CD4-positive, alpha-beta T cell treated with Interleukin-21 for 1 hour (primary cell): ENCODE measurements at regions not wholly inside any gene's neighbourhood (a gene's known extent, or its start where the extent isn't known, plus 50 kb on each side); places are given as distances from the start of the nearest gene placed in this dataset.
A peak's percentile ranks its signal among the peaks of the same experiment; 100 is the strongest.
"Not testable (repeated sequence)": the region's sequence is repeated elsewhere in the genome, so short reads cannot be mapped to it uniquely, and the experiment has no call there.

Source experiments
- DNase-seq: peaks from one replicate; pipeline ENCODE4 v3.0.0-alpha.2; 2020

DNA sequence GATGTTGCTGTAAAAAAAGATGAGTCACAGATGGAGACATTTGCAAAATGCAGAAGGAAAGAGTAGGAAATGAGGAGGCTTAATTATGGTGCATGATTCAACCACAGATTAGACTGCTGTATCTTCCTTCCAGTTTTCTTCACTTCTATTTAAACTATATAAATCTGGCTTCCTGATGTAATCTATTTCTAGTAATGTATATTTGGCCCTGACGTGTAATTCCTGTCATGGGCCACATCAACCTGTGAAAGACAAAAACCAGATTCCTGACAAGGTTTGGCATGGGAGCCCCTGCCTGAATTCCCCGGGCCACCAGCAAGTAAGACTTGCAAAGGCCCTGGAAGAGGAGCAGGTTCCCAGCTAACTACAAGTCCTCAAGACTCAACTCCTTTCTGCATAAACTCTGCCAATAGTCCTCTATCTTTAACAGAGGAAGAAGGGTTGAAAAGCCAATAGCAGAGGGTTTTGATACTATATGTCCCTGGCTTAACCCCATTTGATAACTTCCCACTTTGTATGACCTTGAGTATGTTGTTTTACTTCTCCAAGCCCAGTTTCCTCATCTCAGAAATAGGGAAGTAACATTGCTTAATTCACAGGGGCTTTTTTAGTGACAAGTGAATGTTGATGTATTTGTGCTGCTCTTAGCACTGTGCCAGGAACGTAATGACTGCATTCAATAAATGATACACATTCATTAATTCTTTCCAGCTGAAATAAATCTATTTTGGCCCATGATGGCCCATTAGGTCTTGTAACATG is 172.7 kb downstream of the SPRY2 start:
- DNase-seq = peak; percentile 24

DNA sequence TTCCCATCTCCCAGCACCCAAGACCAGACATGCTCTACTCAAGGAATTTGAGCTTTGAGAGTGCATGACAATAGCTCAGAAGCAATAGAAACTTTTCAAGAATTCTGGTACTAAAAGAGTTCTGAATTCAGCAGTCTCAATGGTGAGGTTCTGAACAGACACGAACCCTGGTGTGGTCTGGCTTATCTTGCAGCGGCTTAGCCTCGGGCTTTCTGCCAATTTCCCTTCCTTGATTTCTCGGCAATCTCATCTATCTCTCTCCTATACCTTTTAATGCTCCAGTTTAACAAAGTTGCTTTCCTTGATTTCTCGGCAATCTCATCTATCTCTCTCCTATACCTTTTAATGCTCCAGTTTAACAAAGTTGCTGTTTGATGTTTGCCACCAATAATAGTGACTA is 174.6 kb downstream of the SPRY2 start:
- no peak for DNase-seq

DNA sequence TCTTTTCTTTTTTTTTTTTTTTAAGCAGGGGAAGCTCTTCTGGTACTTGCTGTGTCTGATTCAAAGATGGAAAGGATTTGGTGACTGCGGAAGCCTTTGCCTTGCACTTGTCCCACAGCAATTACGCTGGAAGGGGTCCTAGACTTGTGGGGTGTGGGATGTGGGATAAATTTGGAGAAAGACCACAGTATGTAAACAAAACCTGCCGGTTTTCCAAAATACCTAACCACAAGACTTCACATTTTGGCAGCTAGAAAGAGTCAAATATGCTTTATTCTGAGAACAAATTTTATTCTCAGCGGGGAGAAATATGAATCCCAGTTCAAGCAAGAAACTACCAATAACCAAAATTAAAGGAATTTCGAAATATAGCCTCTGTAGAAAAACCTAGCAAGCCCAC is 176.5 kb downstream of the SPRY2 start:
- no peak for DNase-seq

DNA sequence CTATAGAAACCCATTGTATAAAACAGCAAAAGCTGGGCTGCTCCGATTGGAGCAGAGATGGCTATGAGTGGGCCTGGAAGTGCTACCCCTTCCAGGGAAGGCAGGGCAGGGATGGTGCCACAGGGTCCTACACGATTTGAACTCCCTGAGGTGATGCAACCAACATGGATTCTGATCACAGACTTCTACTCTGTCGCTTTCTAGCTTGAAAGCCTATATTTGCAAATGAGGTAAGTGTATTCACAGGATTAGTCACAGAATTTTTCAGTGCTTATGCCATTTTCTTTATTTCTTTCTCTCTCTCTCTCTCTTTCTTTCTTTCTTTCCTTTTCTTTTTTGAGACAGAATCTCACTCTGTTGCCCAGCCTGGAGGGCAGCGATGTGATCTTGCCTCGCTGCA is 179.0 kb downstream of the SPRY2 start:
- no peak for DNase-seq

DNA sequence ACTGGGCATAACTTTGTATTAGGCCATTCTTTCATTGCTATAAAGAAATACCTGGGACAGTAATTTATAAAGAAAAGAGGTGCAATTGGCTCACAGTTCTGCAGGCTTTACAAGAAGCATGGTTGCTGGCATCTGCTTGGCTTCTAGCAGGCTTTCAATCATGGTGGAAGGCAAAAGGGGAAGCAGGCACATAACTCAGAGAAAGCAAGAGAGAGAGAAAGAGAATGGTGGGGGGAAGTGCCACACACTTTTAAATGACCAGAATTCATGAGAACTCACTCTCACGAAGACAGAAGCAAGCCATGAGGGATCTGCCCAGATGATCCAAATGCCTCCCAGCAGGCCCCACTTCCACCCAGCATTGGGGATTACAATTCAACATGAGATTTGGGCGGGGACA is 179.7 kb downstream of the SPRY2 start:
- DNase-seq = no peak

DNA sequence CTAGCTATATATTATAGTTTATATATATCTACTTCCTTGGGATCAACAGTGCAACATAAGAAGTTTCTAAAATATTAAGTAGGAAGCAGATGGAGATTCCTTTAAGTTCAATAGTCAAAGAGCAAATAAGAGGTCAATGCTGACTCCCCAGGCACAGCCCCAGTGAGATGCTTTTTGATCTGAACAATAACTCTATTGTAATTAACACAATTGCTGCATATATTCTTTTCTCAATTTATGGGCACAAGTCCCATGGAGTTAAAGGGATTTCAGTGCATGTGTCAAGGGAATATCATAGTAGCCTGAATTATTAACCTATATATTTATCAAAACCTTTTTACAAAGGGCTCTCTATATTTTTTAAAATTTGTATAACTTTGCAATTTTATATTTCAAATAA is 180.8 kb downstream of the SPRY2 start:
- no peak for DNase-seq

DNA sequence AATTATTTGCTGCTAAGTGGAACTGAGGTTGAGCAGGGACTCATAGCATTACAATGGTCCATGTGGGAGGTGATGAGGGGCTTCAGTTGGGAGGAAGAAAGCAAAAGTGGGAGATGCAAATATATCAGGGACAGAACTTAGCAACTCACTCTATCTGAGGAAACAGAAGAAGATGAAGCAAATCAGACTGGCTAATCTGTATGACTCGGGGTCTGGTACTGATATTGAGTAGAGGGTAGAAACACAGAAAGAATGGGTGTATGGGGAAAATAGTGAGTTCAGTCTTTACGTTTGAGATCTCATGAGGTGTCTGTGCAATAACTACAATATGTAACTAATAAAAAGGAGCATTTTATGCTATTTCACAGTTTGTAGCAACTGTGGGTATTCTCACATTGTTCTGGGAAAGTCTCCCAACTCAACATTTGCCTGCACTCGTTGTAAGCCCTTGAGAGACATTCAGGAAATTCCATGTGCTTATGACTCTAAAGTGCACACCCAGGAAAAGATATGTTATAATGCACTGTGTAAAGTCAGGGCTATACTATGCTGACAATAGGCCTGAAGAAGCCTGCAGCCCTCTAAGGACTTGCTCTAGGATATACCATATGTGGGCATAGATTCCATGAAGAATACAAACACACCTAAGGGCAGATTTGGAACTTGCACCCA is 183.5 kb downstream of the SPRY2 start:
- no peak for DNase-seq

DNA sequence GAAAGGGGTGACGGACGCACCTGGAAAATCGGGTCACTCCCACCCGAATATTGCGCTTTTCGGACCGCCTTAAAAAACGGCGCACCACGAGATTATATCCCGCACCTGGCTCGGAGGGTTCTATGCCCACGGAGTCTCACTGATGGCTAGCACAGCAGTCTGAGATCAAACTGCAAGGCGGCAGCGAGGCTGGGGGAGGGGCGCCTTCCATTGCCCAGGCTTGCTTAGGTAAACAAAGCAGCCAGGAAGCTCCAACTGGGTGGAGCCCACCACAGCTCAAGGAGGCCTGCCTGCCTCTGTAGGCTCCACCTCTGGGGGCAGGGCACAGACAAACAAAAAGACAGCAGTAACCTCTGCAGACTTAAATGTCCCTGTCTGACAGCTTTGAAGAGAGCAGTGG is 188.8 kb downstream of the SPRY2 start:
- not testable (repeated sequence) for DNase-seq

DNA sequence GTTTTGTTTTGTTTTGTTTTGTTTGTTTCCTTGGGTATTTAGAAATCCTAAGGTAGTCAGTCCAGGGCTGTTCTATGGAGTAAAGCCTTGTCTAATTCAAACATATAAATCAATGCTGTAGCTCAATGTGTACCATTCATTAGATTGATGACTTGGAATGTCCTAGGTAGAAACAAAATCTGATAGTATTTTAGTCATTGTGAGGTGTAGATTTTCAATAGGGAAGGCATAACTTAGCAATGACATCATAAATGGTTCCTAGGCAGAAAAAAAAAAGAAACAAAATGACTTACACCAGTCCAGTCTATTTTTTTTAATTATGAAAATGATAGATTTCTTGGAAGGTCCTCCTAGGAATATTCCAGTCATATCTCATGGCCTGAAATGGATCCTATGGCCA is 189.9 kb downstream of the SPRY2 start:
- no peak for DNase-seq

DNA sequence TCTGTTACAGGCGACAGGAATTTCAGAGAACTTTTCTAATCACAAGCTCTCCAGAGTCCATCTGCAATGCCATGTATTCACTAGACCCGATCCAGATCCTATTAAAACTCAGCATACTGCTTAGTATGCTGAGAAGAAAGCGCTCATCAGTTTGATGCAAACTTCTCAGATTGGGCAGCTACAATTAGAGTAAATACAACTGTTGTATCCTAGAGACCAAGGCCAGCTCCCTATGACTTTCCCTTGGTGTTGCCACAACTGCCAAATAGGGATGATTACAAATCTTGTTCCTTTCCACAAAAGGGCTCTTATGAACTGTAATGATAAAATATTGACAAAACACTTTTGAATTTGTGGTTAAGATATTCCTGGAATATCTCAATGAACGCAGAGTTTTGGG is 191.2 kb downstream of the SPRY2 start:
- no peak for DNase-seq

DNA sequence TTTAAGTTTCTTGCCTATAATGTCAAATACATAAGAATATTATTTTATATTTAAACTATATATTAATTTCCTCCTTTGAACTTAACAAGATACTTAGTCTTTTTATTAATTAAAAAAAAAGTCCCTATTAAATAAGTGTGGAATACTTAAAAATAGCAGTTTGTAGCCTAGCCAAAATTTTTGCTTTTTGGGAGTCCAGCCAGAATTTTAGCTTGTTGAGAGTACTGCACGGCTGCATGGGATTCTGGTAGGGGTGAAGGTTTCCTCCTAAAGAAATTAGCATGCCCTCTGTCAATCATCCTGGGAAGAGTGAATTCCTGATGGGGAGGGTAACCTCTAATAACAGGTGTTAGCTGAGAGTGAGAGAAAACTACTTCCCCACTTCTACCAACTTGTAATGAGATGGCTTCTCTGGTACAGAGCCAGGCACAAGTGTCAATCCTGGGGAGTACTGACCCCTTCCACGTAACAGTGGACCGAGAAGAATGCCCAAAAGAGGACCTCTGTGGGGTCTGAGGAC is 195.7 kb downstream of the SPRY2 start:
- DNase-seq = no peak

DNA sequence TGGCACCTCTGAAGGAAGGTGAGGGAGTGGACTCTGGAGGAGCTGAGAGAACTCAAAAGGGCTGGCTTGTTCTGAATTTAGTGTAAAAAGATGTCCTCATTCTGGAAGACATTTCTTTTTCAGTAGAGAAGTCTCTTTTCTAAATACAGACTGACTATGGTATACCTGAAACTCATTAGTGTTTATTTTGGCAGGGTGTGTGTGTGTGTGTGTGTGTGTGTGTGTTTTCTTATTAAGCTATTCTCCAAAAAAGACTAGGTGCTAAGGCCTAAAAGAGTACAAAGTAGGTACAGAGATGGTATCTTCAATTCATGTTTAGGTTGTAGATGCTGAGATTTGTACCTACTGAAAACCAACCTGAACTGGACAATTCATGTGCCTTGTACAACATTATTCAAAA is 196.4 kb downstream of the SPRY2 start:
- DNase-seq = no peak

DNA sequence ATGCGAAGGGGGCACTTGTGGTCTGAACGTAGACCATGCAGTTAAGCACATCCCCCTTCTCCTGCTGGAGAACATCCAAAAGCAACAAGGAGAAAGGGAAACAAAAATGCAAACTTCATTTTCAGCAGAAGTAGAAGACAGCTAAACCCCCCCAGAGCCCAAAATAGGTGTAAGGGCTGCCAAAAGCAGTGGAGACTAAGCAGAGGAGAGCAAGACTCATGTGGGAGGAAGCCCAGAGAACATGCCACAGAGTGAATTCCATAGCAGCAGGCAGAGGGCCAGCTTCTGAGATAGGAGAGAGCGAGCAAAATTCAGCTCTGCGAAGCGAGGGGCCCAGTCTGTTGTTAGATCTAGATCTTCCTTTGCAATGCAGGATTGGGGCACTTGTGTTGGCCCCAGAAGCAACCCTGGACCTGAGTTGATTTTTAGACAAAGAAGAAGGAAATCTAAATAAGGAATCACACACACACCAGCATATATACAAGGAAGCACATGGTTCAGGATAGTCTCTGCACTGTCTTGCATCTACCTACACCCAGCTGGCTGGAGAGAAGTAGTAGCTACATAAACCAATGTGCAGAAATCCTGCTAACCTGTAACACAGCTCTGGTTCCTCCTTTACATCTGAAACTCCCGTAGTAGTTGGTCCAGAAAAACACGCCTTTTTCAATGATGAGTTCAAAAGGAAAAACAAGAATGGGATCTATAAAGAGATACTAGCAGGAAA is 199.6 kb downstream of the SPRY2 start:
- no peak for DNase-seq

DNA sequence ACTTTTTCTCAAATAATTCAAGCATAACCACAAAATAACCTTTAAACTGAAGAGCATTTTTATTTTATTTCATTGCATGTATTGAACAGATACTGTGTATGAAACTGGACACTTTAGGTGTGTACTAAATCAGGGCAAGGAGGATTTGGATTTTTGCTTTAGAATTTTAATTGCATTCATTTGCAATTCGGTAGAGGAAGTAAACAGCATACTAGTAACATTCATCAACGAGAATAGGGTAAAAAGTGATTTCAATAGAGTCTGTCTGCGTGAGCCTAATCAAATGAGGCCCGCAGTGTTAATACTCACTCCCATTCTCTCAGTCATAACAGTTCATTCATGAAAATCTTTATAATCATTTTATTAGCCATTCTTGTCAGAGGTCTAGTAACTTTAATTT is 200.2 kb downstream of the SPRY2 start:
- DNase-seq = no peak

DNA sequence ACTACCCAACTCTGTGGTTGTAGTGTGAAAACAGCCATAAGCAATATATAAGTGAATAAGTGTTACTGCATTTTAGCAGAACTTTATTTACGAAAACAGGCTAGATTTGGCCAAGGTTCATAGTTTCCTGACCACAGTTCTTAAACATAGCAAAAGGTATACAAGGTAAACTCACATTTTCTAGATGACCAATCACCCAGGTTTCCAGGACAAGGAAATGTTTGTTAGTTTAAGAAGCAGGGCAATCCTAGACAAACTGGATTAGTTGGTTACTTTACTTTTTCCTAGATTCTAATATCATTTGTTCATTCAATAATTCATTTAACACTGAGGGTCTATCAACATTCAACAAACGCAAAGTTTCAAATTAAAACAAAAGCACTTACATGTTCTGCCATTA is 201.7 kb downstream of the SPRY2 start:
- DNase-seq = no peak

DNA sequence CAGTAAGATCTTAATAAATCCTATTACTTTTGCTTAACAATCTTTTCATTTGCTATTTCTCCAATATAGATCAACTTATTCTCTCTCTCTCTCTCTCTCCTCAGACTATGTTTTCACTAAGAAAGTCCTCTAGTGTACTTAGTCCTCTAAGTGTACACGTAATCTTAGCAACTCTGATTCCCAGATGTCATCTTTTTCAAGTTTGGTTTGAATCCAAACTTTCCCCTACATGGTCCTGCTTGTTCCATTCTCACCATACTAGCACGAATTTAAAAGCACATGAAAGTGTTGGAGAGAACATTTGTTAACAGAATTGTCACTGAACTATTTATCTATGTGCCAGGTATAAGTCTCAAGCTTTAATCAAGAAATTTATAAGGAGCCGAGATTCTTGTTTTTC is 202.9 kb downstream of the SPRY2 start:
- no peak for DNase-seq

DNA sequence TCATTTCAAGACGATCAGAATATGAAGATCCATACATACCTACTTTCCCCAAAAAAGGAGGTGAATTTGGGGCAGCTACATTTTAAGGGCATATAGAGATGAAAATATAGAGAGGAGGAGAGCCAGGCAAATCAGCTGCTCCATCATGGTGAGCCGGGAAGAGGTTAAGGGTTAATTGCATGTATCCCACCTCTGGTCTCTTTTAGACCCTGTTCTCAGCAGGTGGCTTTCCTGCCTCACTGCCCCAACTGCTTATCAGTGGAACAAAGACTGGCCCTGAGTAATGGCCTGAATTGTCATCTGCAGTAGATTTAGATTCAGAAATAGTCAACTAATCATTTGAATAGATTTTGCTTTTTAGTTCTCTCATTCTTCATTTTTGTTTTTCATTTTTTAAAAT is 206.6 kb downstream of the SPRY2 start:
- DNase-seq = no peak

DNA sequence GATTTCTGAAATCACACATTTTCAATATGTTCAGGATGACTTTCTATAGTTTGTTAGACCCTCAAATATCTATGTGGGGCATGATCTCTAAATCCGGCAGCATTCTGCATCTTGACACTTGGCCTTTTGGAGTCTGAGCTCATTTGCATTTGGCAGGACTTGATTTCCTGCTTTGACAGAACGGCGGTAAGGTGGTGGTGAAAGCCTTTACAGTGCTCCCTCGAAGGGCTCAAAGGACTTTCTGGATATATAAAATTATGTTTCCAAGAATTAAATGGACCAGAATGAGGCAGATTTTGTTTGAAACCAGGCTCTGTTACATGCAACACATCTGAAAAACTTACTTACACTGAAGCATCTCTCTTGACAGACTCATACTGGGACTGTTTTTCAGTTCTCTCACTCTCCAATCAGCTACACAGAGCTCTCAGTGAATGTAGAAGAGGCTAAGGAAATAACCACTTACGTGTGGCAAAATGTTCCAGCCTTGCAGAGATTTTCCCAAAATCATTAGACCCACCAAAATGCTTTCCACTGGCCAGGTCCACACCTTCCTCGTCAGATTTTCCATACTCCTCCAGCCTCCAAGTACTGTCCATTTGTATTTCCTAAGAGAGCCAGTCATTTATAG is 207.2 kb downstream of the SPRY2 start:
- DNase-seq = no peak

DNA sequence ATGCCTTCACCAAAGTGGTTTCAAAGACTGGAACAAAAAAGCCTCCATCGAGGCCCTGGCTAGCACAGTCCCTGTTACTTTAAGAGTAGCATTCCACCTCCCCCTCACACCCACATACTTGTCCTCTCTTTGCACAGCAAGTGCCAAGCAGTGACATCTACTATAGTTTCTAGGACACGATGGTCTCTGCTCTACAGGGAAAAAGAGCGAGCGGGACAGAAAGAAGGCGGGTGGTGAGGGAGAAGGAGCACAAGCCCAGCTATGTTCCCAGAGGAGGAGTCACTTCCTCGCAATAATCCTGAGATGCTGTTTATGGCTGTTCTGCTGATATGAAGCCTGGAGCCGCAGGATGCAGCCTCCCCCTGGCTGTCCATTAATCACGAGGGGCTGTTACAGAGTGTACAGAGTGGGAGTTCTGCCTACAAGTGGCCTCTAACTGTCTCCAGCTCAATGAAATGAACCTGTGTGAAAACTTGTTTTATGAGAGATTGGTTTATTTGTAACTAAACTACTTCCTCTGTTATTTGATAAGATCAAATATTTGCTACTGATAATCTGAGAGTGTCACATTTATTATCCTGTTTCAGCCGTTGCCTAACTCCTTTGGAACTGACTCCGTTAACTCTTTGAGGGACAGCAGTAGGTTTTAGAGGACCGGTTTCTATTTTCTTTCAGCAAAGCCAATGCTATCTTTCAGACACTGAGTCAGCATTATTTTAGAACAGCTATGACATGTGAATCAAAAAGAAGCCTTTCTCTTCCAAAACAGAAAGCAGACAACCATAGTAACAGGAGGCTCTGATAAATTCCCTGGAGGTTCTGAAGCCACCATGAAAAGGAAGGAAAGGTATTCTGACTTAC is 208.0 kb downstream of the SPRY2 start:
- DNase-seq = no peak

DNA sequence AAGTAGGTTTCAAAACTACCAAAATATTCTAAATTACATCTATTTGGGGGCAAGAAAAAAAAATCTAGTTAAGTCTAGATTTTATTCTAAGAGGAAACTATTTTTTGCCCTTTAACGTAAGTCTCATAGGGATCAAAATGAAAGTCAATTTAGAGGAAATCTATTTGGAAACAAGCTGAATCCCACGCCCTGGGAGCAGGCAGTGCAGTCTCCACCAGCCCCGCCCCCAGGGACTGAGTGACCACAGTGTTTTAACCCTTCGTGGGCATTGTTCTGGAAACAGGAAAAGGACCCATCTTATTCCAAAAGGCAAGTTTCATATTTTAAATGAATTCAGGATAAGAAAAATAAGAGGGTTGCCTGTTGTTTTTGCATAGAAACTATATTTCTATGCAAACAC is 209.7 kb downstream of the SPRY2 start:
- DNase-seq = no peak

DNA sequence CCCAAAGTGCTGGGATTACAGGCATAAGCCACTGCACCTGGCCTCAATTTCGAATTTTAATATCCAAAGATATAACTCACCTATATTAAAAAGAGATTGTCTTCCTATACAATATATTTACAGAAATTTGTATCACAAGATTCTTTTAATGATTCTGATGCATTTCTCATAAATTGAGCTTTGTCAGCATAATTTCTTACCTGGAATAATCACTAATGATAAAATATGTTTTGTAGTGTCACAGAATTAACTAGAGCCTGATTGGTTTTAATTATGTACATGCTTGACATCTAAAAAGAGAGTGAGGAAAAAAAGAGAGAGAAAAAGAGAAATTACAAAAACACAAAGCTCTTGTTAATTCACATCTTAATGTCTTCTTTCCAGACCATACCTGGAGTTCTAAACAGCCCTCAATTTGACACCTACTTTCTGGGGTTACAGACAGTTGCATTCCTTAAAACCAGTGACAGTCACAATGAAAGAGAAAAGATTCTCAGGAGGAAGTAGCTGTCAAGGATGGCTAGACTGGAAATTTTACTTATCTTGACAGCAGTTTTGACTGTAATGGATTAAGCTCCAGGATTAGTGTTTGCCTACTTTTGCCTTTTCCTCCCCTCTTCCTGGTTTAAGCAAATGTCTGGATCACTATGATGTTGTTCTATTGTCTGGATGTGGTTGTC is 214.4 kb downstream of the SPRY2 start:
- DNase-seq = no peak

DNA sequence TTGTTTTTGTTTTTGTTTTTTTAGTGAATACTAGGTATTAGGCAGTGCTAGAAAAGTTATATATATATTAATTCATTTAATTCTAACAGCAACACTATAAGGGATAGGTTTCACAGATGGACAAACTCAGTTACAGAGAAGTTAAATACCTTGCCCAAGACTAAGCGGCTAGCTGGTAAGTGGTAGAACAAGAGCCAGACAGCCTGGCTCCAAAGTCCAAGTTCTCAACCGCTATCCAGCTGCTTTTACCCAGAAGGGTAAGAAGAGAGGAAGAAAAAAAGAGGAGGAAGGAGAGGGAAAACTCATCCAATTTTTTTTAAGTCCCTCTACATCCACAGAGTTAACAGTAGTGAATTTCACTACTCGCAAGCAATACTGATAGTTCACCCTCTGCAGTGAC is 217.0 kb downstream of the SPRY2 start:
- DNase-seq = no peak
